GM12865 (cell line): ENCODE measurements at regions not wholly inside any gene's neighbourhood (a gene's known extent, or its start where the extent isn't known, plus 50 kb on each side); places are given as distances from the start of the nearest gene placed in this dataset.

ENCODE experiments used
- DNase-seq: peaks from one replicate; pipeline ENCODE4 v3.0.0; 2010; ENCODE audit warnings: low read depth
- H3K4me3 ChIP-seq: 2 replicates; pipeline ENCODE4 v1.5.1; 2011; ENCODE audit warnings: mild to moderate bottlenecking, low read depth, low read length, control low read depth
- TF ChIP-seq, protein P1 (sequence below): IDR thresholded peaks from 2 replicates; pipeline ENCODE4 v1.5.1; 2011; ENCODE audit warnings: low read length, control low read depth, low read depth, inconsistent platforms; ENCODE audit not compliant: insufficient read depth; ENCODE audit errors: missing control alignments

- TF ChIP-seq, protein P1, sequence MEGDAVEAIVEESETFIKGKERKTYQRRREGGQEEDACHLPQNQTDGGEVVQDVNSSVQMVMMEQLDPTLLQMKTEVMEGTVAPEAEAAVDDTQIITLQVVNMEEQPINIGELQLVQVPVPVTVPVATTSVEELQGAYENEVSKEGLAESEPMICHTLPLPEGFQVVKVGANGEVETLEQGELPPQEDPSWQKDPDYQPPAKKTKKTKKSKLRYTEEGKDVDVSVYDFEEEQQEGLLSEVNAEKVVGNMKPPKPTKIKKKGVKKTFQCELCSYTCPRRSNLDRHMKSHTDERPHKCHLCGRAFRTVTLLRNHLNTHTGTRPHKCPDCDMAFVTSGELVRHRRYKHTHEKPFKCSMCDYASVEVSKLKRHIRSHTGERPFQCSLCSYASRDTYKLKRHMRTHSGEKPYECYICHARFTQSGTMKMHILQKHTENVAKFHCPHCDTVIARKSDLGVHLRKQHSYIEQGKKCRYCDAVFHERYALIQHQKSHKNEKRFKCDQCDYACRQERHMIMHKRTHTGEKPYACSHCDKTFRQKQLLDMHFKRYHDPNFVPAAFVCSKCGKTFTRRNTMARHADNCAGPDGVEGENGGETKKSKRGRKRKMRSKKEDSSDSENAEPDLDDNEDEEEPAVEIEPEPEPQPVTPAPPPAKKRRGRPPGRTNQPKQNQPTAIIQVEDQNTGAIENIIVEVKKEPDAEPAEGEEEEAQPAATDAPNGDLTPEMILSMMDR = no peak
- H3K4me3 ChIP-seq = no peak overlapping the region
- DNase-seq = no peak
Measured at GRCh38 chr5:116674881-116675625, 100.4 kb upstream of the SEMA6A start.

DNA sequence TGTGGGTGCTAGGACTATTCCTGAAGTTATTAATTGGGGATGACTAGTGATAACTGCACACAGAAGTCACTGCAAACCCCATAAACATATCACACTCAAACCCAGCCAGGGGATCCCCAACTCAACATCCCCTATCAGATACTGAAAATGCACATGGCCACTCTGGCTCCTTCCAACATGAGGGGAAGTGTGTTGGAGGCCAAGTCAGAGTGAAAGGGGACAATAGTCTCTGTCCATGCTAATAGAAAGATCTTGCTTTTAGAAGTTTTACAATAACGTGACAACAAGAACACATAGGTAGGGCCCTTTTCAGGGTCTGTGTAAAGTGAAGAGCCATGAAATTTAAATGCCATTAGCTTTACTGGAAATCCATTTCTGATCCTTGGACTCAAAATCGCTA, 98.8 kb upstream of the SEMA6A start:
- TF ChIP-seq, protein P1 = no peak

GRCh38 chr5:116672203-116672602, 97.6 kb upstream of the SEMA6A start:
- TF ChIP-seq, protein P1 = no peak
- DNase-seq = no peak
- no peak overlapping the region for H3K4me3 ChIP-seq

More for the DNA sequence above, 98.8 kb upstream of the SEMA6A start:
- no peak overlapping the region for H3K4me3 ChIP-seq
- peak; percentile 51 for DNase-seq

DNA sequence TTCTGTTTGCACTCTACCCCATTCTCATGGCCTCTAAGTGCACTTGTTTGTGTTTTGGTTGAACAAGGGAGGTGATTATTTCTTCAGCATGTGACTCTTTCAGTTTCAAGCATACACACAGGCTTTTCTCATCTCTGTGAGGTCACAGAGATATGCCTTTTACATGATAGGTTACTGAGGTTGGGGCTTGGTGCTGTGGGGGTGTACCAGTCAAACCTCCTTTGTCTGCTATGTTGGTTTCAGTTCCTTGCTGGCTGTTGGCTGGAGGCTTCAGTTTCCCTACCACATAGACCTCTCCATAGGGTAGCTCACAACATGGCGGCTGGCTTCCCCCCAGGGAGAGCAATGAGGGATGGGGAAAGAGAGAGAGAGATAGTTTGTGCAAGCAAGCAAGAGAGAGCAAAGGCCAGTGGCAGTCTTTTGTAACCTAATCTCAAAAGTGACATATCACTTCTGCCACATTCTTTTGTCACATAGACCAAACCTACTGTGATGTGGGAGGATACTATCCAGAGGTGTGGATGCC, 96.7 kb upstream of the SEMA6A start:
- no peak overlapping the region for H3K4me3 ChIP-seq
- peak; percentile 87 for DNase-seq
- TF ChIP-seq, protein P1 = no peak

- no peak overlapping the region for H3K4me3 ChIP-seq
- DNase-seq = no peak
- TF ChIP-seq, protein P1 = no peak
Measured at GRCh38 chr5:116669261-116670031, 94.8 kb upstream of the SEMA6A start.

GRCh38 chr5:116668390-116668789, 93.8 kb upstream of the SEMA6A start:
- DNase-seq = no peak
- H3K4me3 ChIP-seq = no peak overlapping the region
- TF ChIP-seq, protein P1 = no peak
